Fibroblast of pulmonary artery (primary cell): ENCODE measurements at regions not wholly inside any gene's neighbourhood (a gene's known extent, or its start where the extent isn't known, plus 50 kb on each side); places are given as distances from the start of the nearest gene placed in this dataset.
"Not testable (repeated sequence)": the region's sequence is repeated elsewhere in the genome, so short reads cannot be mapped to it uniquely, and the experiment has no call there.

ENCODE experiments used
- DNase-seq: peaks from one replicate; pipeline ENCODE4 v3.0.0-alpha.2; 2010; ENCODE audit warnings: low read depth
- H3K4me3 ChIP-seq: replicated peaks from 2 replicates; pipeline ENCODE4 v1.5.1; 2011; ENCODE audit warnings: low read depth, mild to moderate bottlenecking, control low read depth, low read length, moderate library complexity
- CTCF ChIP-seq: IDR thresholded peaks from 2 replicates; pipeline ENCODE4 v1.5.1; 2011; ENCODE audit warnings: mild to moderate bottlenecking, control low read depth, low read length, inconsistent platforms; ENCODE audit errors: missing control alignments

- no peak overlapping the region for H3K4me3 ChIP-seq
- no peak for TF ChIP-seq CTCF
- no peak for DNase-seq
These were observed 235.5 kb downstream of the SKIDA1 start for GRCh38 chr10:21289961-21290360.

- no peak for TF ChIP-seq CTCF
- H3K4me3 ChIP-seq = no peak overlapping the region
- no peak for DNase-seq
These were observed 236.2 kb downstream of the SKIDA1 start for GRCh38 chr10:21289271-21289670.

- H3K4me3 ChIP-seq = no peak overlapping the region
- TF ChIP-seq CTCF = no peak
- no peak for DNase-seq
These were observed 239.6 kb downstream of the SKIDA1 start for GRCh38 chr10:21285742-21286331.

- no peak for DNase-seq
- no peak for TF ChIP-seq CTCF
- H3K4me3 ChIP-seq = no peak overlapping the region
These were observed 240.3 kb downstream of the SKIDA1 start for GRCh38 chr10:21285207-21285606.

- no peak overlapping the region for H3K4me3 ChIP-seq
- no peak for DNase-seq
- TF ChIP-seq CTCF = no peak
These were observed 241.2 kb downstream of the SKIDA1 start for GRCh38 chr10:21284301-21284700.

- DNase-seq, H3K4me3 ChIP-seq: not testable (repeated sequence)
These were observed 242.4 kb downstream of the SKIDA1 start for GRCh38 chr10:21283053-21283452.

GRCh38 chr10:21281765-21282484 is 243.6 kb downstream of the SKIDA1 start:
- DNase-seq = no peak
- no peak overlapping the region for H3K4me3 ChIP-seq
- TF ChIP-seq CTCF = no peak
